HG03103 (cell line): ENCODE measurements at regions not wholly inside any gene's neighbourhood (a gene's known extent, or its start where the extent isn't known, plus 50 kb on each side); places are given as distances from the start of the nearest gene placed in this dataset.
"Not testable (repeated sequence)": the region's sequence is repeated elsewhere in the genome, so short reads cannot be mapped to it uniquely, and the experiment has no call there.

Experiments
- ATAC-seq: cut with Tn5 transposase; IDR thresholded peaks from one replicate; pipeline ENCODE4 v1.9.1; 2021; ENCODE audit warnings: low read depth; ENCODE audit not compliant: unreplicated experiment

DNA sequence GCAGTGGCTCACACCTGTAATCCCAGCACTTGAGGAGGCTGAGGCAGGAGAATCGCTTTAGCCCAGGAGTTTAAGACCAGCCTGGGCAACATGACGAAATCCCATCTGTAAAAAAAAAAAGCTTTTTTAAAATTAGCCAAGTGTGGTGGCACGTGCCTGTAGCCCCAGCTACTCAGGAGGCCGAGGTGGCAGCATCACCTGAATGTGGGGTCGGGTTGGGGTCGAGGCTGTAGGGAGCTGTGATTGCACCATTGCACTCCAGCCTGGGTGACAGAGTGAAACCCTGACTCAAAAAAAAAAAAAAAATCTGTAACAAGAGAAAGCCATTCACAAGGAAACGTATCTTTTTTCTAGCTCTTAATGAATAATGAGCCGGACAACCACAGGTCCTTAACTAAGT lies 74.7 kb upstream of the DLG1 start:
- ATAC-seq = no peak

DNA sequence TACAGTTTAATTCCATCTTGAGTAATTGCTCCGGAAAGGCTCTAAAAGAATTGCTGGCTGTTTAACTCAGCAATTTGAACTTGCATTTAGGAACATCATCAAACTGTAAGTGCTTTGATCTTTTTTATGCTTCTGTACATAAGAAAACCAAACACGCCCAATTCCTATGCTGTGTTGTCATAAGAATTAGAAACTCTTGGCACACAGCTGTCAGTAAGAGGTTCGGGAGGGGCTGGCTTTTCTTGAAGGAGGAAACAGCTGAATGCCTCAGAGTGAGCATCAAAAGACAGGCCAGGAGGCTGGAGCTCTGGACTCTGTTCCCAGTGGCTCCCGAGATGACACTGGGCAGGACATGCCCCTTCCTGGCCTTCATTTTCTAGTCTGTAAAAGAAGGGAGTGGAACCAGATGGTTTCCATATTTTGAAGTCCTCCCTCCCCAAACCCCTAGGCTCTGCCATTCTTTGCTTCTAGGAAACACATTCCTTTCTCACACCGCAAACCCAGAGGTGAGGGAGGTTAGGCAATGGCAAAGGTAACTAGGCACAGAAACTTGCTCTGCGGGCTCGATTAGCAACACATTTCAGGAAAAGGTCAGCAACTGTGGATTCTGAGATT lies 73.7 kb upstream of the DLG1 start:
- ATAC-seq = no peak

DNA sequence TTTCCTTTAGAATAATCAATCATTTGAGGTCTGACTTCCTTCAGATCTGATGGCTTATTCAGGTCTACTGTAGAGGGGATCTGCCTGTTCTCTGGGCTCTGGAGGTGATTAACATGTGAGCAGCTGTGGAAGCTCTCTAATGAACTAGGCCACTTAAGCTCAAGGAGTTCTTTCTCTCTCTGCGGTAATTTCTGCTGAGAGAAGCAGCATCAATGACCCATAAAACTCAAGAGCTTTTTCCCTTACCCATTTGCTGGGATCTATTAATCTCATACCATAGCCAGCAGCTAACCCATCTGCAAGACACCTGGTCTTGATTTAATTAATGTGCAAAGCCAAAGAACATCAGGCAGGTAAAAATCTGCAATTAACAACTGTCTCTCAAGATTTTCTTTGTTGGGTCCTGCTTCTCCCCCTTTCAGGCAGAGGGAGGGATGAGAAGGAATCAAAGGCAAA lies 73.2 kb upstream of the DLG1 start:
- no peak for ATAC-seq

DNA sequence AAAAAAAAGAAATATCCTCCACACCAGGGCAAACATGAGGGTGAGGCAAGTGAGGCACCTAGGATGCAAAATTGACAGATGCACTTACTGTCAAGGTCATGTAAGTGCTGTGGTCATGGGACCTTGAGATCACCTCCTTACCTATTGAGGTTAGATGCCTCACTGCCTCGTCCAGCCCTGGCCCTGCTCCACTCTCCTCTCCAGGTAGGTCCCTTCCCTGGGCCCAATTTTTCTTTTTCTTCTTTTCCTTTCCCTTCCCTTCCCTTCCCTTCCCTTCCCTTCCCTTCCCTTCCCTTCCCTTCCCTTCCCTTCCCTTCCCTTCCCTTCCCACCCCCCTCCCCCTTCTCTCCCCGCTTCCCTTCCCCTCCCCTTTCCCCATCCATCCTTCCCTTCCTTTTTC lies 71.1 kb upstream of the DLG1 start:
- no peak for ATAC-seq

DNA sequence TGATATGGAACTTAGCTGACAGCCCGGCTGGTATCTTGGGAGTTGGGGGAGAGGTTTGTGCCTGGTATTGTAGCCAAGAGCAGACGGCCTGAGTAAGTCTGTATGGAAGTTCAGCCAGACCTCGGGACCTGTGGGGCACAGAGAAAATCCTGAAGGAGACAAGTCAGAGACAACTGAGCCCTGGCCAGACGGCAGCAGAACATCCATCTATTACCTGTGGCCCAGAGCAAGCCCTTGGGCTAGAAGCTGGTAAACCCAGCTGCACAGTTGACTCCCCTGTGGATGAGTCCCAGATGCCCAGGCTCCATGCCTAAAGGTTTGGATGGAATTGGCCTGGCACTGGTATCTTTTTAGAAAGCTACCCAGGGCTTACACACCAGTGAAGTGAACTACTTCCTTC lies 70.4 kb upstream of the DLG1 start:
- ATAC-seq = no peak

DNA sequence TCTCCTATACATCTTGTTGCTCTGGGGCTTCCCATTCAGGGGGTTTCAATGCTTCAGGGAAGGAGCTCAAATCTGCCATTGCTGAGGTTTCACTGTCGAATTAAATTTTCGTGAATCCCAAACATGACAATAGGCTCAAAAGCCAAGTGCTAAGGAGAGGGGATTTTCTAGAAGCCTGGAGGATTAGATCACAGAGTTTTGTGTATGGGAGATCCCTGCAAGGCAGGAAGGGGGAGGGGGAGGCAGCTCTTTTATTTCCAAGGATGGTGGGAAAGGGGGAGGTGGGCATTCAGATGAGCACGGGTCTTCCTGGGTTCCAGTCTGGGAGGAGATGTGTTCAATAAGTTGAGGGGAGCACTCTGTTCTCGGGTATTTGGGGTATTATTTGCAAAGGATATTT lies 69.9 kb upstream of the DLG1 start:
- ATAC-seq = no peak

DNA sequence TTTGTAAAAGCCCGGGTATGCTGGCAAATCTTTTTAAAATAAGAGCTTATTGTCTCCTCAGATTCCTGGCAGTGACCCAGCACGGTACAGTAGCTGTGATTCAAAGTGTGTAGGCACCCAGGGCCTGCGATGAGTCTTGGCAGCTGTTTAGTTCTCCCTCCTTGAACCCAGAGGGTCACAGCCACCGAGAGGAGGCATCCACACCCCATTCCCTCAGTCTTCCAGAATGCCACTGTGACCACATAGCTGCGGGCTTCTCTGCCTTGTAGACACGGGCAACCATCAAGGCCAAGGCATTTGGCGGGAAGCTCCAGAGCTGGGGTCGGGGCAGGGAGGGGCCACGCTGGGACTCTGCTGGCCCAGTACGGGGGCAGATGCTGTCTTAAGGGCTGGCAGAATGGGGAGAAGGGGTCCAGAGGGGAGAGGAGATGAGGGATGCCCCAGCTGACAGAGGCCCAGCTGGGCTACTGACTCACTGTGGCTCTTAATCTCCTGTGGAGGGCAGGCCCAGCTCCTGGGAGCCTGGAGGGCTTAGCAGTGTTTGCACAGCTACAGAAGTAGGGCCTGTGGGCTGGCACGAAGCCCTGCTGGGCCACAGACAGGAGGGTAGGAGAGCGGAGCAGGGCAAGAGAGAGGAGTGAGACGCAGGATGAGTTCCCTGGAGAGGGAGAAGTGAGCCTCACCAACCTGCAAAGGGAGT lies 68.8 kb upstream of the DLG1 start:
- ATAC-seq = no peak

DNA sequence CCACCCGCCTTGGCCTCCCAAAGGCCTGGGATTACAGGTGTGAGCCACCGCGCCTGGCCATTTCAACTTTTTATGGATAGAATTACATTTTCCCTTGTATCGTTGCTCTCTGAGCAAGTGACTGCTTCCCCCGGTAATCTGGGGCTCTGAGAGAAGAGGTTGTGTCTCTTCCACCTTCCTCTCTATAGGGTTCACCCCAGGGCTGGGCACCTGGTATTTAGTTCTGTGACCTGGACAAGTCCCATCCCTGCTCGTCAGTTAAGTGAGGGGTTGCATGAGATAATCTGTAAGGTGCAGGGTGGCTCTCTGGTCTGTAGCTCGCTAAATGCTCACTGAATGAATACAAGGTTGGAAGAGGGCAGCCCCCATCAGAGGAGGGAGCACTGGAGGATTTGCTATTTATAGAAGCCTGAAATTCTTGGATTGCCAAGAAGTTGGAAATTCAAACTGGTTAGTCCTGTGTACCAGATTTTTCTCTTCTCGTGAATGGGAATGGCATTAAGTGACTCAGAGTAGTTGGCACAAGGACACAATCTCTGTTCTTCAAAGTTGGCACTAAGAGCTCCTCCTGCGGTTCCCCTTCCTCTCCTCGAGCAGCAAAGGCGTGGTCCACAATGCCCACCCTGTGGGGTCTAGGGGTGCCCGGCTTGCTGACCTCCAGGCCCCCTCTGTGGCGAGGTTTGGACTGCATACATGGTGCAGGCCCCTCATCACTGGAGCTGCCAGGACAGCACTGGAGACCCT lies 68.1 kb upstream of the DLG1 start:
- ATAC-seq = no peak

DNA sequence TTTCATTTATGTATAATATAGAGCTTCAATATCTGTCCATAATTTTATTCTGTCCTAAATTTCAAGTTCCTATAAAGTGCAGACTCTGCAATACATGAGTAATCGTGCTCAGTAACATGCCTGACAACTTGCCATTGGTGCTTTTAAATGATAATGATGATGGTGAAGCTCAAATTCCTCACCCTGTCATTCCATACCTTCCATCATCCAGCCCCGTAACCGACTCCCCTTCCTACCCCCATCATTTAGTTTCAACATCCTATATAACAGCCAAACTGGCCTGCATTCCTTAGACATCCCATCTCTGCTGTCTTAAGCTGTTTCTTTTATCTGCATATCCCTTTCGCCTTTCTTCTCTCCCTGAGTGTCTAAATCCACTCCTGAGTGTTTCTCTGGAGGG lies 67.2 kb upstream of the DLG1 start:
- no peak for ATAC-seq

DNA sequence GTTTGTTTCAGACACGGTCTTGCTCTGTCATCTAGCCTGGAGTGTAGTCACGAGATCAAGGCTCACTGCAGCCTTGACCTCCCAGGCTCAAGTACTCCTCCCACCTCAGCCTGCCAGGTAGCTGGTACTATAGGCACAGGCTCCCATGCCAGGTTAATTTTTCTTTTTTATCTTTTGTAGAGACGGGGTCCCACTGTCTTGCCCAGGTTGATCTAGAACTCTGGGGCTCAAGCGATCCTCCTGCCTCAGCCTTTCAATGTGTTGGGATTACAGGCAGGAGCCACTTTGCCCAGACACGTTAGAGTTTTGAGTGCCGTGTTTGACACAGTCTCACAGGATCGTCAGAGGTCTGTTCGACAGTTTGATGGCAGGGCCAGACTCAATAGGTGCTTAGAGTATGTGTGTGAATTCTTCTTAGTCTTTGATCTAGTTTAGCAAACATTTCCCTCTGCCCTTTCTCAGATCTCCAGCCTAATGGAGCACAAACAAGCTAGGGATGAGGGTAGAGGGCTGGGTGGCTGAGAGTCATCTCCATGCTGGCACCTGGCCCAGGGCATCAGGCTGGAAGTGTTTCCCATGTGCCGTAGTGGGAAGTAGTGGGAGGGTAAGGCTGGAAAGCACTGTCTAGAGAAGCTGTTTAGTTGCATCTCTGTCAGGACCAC lies 66.1 kb upstream of the DLG1 start:
- no peak for ATAC-seq

DNA sequence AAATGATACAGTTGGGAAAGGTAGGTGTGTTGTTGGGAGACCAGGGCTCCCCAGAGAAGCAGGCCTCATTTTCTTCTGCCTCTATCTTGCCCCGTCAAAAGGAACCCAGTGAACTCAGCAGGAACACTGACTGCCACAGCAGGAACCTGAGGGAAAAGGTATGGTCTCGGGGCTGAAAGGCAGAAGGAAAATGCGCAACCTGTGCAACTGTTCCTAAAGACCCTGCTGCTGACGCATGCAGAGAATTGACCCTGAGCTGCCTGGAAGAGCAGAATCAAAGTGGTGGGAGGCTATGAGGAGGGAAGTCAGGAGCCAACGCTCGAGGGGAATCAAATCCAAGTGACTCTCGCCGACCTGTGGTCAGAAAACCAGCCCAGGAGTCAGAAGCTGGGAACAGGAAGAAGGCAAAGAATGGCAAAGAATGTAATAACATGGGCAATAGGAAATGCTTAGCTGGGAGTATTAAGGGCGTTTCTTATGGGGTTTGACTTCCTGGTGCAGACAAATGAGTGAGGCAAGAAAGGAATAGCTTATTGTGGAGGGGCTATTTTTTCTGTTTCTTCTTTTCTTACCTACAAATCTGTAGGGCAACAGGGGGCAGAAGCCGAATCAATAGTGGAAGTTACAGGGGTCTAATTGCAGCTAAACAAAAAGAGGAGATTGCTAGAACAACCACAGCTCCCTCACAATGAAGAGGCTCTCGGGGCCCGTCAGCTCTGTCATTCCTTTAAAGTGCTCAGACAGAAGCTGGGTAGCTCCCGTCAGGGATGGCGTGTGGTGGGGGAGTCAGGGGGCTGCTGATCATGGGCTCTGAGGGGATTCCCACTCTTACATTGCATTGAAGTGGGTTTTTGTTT lies 65.4 kb upstream of the DLG1 start:
- no peak for ATAC-seq

DNA sequence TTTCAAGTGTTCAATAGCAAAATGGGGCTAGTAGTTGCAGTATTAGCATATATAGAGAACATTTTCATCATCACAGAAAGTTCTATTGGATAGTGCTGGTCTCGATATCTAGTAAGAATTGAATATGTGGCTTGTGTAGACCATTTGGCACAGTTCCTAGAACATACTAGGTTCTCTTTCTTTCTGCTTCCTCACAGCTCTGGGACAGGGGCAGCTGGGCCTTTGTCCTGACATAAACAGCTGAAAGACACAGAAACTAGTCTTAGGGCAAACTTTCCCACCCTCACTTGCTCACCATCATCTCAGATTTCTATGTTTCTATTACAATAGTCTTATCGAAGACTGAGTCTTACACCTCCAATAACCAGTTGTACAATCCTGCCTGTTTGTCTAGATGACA lies 63.7 kb upstream of the DLG1 start:
- ATAC-seq = no peak

DNA sequence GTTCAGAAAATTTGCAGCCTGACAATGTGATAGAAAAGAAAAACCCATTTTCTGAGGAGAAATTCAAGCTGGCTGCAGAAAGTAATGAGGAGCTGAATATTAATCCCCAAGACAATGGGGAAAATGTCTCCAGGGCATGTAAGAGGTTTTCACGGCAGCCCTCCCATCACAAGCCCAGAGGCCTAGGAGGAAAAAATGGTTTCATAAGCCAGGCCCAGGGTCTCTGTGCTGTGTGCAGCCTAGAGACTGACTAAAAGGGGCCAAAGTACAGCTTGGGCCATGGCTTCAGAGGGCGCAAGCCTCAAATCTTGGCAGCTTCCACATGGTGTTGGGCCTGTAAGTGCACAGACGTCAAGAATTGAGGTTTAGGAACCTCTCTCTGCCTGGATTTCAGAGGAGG lies 61.7 kb upstream of the DLG1 start:
- not testable (repeated sequence) for ATAC-seq

DNA sequence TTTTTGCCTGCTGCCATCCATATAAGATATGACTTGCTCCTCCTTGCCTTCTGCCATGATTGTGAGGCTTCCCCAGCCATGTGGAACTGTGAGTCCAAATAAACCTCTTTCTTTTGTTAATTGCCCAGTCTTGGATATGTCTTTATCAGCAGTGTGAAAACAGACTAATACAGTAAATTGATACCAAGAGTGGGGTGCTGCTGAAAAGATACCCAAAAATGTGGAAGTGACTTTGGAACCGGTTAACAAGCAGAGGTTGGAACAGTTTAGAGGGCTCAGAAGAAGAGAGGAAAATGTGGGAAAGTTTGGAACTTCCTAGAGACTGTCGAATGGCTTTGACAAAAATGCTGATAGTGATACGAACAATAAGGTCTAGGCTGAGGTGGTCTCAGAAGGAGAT lies 61.1 kb upstream of the DLG1 start:
- ATAC-seq = not testable (repeated sequence)

DNA sequence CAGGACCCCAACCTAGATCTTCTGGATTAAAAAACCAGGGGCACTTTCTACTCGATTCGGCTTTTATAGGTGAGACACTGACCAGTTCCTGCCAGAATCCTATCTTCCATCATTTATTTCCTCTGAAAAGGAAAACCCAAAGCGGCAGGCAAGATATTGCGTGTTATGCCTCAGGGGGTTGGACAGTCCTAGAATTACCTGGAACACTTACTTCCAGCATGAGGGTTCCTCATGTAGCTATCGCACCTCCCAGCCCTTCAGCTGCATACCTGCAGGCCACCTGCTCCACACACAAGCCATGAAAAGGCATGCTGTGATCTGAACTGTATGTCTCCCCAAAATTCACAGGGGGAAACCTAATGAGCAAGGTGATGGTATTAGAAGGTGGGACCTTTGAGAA lies 58.3 kb upstream of the DLG1 start:
- no peak for ATAC-seq

DNA sequence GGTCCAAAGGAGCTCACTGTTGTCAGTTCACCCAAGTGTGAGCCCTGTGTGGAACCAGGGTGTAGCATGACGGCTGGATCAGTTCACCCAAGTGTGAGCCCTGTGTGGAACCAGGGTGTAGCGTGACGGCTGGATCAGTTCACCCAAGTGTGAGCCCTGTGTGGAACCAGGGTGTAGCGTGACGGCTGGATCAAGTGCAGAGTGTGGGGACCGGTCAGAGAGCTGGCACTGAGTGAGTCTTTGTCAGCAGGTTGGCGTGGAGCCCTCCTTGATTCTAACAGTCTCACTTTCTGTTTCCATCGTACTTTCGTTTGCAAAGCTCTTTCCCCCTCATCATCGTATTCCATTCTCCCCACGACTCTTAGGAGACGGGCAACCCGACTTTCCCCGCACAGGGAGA lies 57.9 kb upstream of the DLG1 start:
- no peak for ATAC-seq

DNA sequence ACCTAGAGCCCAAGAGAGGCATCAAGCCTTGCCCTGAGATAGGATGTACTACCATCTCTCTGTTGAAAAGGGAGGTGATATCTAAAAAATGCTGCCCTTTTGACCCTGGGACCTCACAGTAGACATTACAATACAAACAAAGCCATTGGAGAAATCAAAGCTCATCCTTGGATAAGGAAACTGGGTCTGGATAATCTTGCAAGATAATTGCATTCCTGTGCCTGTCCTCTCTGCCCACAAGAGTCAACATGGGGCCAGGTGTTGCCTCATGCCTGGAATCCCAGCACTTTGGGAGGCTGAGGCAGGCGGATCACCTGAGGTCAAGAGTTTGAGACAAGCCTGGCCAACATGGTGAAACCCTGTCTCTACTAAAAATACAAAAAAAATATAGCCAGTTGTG lies 57.3 kb upstream of the DLG1 start:
- no peak for ATAC-seq

DNA sequence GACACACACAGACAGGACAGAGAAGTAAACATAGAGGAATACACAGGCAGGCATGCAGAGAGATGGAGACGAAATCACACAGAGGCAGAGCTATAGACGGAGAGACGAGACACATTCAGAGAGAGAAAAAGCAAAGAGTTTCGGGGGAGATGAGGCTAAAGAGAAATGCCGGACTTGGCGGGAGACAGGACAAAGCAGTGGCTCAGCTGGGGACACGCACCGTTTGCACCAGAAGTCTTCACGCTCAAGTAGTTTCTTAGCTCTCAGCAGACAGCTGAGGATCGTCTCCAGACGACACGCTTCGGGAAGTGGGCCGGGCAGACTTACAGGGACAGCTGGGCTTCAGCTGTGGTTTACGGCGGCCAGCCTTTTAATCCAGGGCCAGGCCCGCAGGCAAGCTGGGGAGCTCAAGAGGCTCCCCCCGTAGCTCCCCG lies 56.2 kb upstream of the DLG1 start:
- ATAC-seq = no peak

DNA sequence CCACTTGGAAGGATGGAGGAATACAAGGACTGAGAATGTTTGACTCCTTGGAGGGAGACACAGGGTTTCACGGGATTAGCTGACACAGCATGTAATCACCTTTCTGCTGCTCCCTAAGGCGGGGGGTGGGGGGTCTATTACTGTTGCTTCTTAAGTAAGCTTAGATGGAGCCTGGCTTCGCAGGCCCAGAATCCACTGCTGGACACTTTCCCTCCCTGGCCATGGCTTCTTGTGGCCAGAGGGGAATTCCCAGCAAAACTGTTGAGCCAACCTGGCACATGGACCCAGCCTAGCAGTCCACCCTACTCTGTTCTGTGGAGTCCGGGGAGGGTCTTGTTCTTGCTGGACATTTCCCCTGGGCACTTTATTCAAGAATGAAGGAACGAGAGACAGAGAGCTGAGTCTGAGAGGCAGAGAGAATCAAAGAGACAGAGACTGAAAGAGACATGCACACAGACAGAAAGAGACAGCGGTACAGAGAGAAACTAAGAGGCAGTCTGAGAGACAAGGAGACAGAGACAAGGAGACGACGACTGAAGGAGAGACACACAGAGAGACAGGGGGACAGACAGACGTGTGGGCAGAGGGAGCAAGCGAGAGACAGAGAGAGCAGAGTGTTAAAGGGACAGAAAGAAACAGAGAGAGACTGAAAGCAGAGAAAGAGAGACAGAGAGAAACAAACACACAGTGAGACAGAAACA lies 55.6 kb upstream of the DLG1 start:
- no peak for ATAC-seq
